ENCODE measurements at regions not wholly inside any gene's neighbourhood (a gene's known extent, or its start where the extent isn't known, plus 50 kb on each side); places are given as distances from the start of the nearest gene placed in this dataset.
A peak's percentile ranks its signal among the peaks of the same experiment; 100 is the strongest.
"Not testable (repeated sequence)": the region's sequence is repeated elsewhere in the genome, so short reads cannot be mapped to it uniquely, and the experiment has no call there.

- DNase-seq (ENCODE audit: insufficient read length, low spot score) (no peak), FAIRE-seq (peak; percentile 93)
These were observed 251.4 kb upstream of the DDX53 start for GRCh38 chrX:22748093-22748999.

GRCh38 chrX:22758807-22759481, 240.8 kb upstream of the DDX53 start:
- peak; percentile 60 for FAIRE-seq
- DNase-seq (ENCODE audit: insufficient read length, low spot score), result no peak

GRCh38 chrX:22760513-22761057, 239.2 kb upstream of the DDX53 start:
- FAIRE-seq, result no peak

GRCh38 chrX:22788221-22788620, 211.5 kb upstream of the DDX53 start:
- no peak for FAIRE-seq
- DNase-seq (ENCODE audit: insufficient read length, low spot score), result no peak

More at GRCh38 chrX:22760513-22761057, 239.2 kb upstream of the DDX53 start:
- no peak for DNase-seq (ENCODE audit: insufficient read length, low spot score)

GRCh38 chrX:22795671-22796070, 204.1 kb upstream of the DDX53 start:
- FAIRE-seq (no peak), DNase-seq (ENCODE audit: insufficient read length, low spot score) (no peak)

- peak; percentile 33 for FAIRE-seq
These were observed 199.4 kb upstream of the DDX53 start for GRCh38 chrX:22800360-22800759.

GRCh38 chrX:22800806-22801205, 199.0 kb upstream of the DDX53 start:
- FAIRE-seq (no peak), DNase-seq (ENCODE audit: insufficient read length, low spot score) (no peak)

More at GRCh38 chrX:22800360-22800759, 199.4 kb upstream of the DDX53 start:
- DNase-seq (ENCODE audit: insufficient read length, low spot score), result no peak

- peak; percentile 40 for FAIRE-seq
- DNase-seq (ENCODE audit: insufficient read length, low spot score), result no peak
These were observed 196.4 kb upstream of the DDX53 start for GRCh38 chrX:22803353-22803752.

- DNase-seq (ENCODE audit: insufficient read length, low spot score), result no peak
- FAIRE-seq, result no peak
These were observed 188.9 kb upstream of the DDX53 start for GRCh38 chrX:22810876-22811275.

GRCh38 chrX:22818061-22818460, 181.7 kb upstream of the DDX53 start:
- DNase-seq (ENCODE audit: insufficient read length, low spot score) (no peak), FAIRE-seq (no peak)

- no peak for DNase-seq (ENCODE audit: insufficient read length, low spot score)
- peak; percentile 78 for FAIRE-seq
These were observed 144.1 kb upstream of the DDX53 start for GRCh38 chrX:22855693-22856092.

GRCh38 chrX:22859642-22860041, 140.1 kb upstream of the DDX53 start:
- DNase-seq (ENCODE audit: insufficient read length, low spot score) (no peak), FAIRE-seq (no peak)

GRCh38 chrX:22866801-22867200, 133.0 kb upstream of the DDX53 start:
- not testable (repeated sequence) for DNase-seq (ENCODE audit: insufficient read length, low spot score); FAIRE-seq

- FAIRE-seq (no peak), DNase-seq (ENCODE audit: insufficient read length, low spot score) (no peak)
These were observed 117.2 kb upstream of the DDX53 start for GRCh38 chrX:22882543-22882942.

- FAIRE-seq (no peak), DNase-seq (ENCODE audit: insufficient read length, low spot score) (no peak)
These were observed 109.9 kb upstream of the DDX53 start for GRCh38 chrX:22889819-22890218.

- no peak for DNase-seq (ENCODE audit: insufficient read length, low spot score)
- FAIRE-seq, result no peak
These were observed 87.1 kb upstream of the DDX53 start for GRCh38 chrX:22912616-22913015.

GRCh38 chrX:22922961-22923360, 76.8 kb upstream of the DDX53 start:
- DNase-seq (ENCODE audit: insufficient read length, low spot score), result no peak
- no peak for FAIRE-seq

GRCh38 chrX:22934640-22935039, 65.1 kb upstream of the DDX53 start:
- FAIRE-seq (no peak), DNase-seq (ENCODE audit: insufficient read length, low spot score) (no peak)

- DNase-seq (ENCODE audit: insufficient read length, low spot score) (no peak), FAIRE-seq (no peak)
These were observed 54.8 kb upstream of the DDX53 start for GRCh38 chrX:22944945-22945344.

Data from GM19239 (cell line).